Astrocyte of the spinal cord (primary cell): ENCODE measurements at regions not wholly inside any gene's neighbourhood (a gene's known extent, or its start where the extent isn't known, plus 50 kb on each side); places are given as distances from the start of the nearest gene placed in this dataset.
A peak's percentile ranks its signal among the peaks of the same experiment; 100 is the strongest.

Experiments used
- DNase-seq: peaks from one replicate; pipeline ENCODE4 v3.0.0; 2011; ENCODE audit warnings: low read depth, low spot score
- H3K4me3 ChIP-seq: 2 replicates; pipeline ENCODE4 v1.5.1; 2011; ENCODE audit warnings: low read depth, mild to moderate bottlenecking, low read length, moderate library complexity
- in situ Hi-C: cut with HindIII; loops from 2 replicates; pipeline ENCODE4 v1.10.0; 2017; ENCODE audit warnings: low sequenced_read_pairs
- TF ChIP-seq, protein P1 (sequence below): IDR thresholded peaks from 2 replicates; pipeline ENCODE4 v1.5.1; 2012; ENCODE audit warnings: low read depth, mild to moderate bottlenecking, low read length, inconsistent platforms

DNA sequence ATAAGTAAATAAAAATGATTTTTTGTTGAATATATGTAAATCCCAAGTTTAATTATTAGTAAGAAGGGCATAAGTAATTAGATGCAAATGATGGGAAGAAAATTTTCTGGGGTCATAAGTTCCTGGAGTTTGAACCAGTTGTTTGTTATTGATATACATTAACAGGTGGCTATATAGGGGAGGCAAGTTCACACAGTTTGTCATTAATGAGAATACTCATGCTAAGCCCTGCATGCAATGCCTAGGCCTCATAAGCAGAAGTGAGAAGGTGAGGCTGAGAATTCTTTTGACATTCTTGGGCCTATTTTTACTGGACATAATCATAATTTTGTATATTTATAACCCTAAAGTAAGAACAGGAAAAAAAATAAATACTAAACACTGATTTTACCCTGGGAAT, 1210.7 kb upstream of the PCDH9 start:
- TF ChIP-seq, protein P1, sequence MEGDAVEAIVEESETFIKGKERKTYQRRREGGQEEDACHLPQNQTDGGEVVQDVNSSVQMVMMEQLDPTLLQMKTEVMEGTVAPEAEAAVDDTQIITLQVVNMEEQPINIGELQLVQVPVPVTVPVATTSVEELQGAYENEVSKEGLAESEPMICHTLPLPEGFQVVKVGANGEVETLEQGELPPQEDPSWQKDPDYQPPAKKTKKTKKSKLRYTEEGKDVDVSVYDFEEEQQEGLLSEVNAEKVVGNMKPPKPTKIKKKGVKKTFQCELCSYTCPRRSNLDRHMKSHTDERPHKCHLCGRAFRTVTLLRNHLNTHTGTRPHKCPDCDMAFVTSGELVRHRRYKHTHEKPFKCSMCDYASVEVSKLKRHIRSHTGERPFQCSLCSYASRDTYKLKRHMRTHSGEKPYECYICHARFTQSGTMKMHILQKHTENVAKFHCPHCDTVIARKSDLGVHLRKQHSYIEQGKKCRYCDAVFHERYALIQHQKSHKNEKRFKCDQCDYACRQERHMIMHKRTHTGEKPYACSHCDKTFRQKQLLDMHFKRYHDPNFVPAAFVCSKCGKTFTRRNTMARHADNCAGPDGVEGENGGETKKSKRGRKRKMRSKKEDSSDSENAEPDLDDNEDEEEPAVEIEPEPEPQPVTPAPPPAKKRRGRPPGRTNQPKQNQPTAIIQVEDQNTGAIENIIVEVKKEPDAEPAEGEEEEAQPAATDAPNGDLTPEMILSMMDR = no peak
- DNase-seq = no peak
- no peak overlapping the region for H3K4me3 ChIP-seq
- in situ Hi-C loops = no loop called here

DNA sequence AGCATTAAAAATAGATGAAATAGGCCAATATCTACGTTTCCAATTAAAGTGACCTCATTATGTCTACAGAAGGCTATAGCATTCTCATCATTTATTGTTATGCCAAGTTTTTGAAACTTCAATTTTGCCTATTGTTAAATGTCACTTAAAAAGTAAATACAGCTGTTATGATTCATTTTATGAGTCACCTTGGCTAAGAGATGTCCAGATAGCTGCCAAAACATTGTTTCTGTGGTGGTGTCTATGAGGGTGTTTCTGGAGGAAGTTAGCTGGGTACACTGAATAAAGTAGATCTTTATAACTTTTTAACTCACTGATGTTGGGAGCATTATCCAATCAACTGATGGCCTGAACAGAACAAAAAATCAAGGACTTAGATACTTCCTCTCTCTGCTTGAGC, 1209.7 kb upstream of the PCDH9 start:
- peak; percentile 81 for DNase-seq
- in situ Hi-C loops = no loop called here
- TF ChIP-seq, protein P1 = no peak
- H3K4me3 ChIP-seq = no peak overlapping the region

DNA sequence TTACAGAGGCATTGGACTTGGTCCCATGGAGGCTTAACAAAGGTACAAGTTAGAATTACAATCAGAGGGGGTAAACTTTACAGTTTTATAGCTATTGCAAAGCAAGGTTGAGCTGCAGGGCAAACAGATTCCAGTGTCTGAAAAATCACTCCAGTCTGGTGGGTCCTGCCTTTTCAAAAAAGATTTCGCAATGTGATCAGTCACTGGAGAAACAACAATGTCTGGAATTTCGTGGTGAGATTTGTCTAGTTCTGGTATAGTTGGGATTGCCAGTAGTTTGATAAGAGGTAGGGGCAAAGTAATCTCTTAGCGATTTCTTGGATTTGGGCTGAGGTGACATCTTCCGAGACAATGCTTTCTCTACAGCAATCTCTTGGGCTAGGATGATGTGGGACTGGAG, 1198.2 kb upstream of the PCDH9 start:
- no peak overlapping the region for H3K4me3 ChIP-seq
- in situ Hi-C loops = no loop called here
- DNase-seq = peak; percentile 25
- TF ChIP-seq, protein P1 = no peak

DNA sequence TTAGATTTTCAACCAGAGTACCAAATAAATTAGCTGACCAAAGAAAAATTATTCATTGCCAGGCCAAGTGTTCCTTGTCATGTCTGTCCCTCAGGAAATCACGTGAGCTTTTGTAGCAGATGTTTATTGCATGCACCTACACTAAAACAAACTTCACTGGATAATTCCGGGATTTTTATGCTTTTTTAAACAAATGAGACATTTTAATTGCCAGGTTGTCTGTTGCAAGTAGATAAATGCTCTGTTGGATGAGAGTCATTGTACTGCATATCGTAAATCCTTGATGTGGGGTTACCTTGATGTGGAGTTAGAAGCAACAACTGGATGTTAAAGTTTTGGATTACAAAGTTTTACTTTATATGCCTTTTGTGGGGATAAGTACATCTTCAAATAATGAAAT, 1187.7 kb upstream of the PCDH9 start:
- H3K4me3 ChIP-seq = no peak overlapping the region
- DNase-seq = no peak
- TF ChIP-seq, protein P1 = no peak
- in situ Hi-C loops = no loop called here

DNA sequence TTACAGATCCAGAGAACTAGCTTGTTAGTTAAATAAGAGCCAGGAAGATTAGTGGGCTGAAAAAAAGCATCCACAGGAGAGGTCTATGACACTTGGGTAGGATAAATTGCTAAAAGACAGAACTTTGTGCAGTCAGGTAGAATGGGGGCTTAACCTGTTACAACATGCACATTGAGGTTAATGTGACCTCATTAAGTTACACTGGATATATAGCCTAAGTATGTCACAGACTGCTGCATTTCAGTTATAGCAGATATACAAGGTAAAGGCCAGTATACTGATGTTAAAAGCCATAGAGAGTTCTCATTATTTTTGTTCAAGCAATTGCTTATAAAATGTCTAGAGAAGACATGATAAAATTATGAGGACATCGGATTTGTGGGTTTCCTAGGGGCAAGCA, 1179.9 kb upstream of the PCDH9 start:
- TF ChIP-seq, protein P1 = no peak
- in situ Hi-C loops = no loop called here

DNA sequence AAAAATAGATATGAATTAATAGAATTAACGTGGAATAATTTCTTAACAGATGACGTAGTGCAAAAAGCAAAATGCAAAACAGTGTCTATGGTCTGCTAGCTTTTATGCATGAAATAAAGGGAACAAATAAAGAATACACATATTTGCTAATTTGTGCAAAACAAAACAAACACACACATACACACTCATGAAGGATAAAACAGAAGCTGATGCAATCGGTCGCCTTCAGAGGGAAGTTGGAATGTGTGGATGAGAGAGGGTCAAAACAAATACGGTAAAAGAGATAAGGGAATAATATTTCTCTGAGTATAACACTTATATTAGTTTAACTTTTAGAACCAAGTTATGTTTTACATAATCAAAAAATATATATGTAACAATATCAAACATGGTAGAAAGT, 1160.9 kb upstream of the PCDH9 start:
- in situ Hi-C loops = no loop called here
- TF ChIP-seq, protein P1 = no peak
- no peak for DNase-seq
- H3K4me3 ChIP-seq = no peak overlapping the region

More for the DNA sequence above, 1179.9 kb upstream of the PCDH9 start:
- H3K4me3 ChIP-seq = no peak overlapping the region
- DNase-seq = no peak

DNA sequence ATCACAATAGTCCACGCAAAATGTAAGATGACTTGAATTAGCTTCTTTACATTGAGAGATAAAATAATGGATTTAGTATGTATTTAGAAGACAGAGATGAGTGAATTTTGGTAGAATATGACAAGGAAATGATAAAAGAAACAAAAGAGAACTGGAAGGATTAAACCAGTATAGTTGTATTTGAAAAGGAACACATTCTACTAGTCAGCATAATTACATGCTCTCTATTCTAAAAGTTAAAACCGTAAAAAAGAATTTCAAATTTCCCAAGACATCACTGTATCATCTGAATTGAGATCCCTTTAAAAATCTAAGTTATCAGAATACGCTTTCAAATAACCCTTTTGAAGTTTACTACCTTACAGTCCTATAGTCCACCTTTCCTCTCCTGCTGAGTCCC, 1156.7 kb upstream of the PCDH9 start:
- DNase-seq = no peak
- in situ Hi-C loops = no loop called here
- TF ChIP-seq, protein P1 = no peak
- H3K4me3 ChIP-seq = no peak overlapping the region
